ENCODE measurements at regions not wholly inside any gene's neighbourhood (a gene's known extent, or its start where the extent isn't known, plus 50 kb on each side); places are given as distances from the start of the nearest gene placed in this dataset.
"Not testable (repeated sequence)": the region's sequence is repeated elsewhere in the genome, so short reads cannot be mapped to it uniquely, and the experiment has no call there.

- Mint-ChIP-seq H3K27ac (no peak overlapping the region), H3K36me3 (no peaks in the 10 kb centered on the region), H3K9me3 (no peaks in the 10 kb centered on the region), H3K27me3 (peaks cover 29% of the 10 kb centered on the region), H3K4me3 (no peak overlapping the region), H3K4me1 (ENCODE audit: low read depth) (no peaks in the 10 kb centered on the region)
- no peak for DNase-seq
- ChIA-PET POLR2A (no interaction called here), CTCF (interaction anchor here (0.7 to 0.8 kb wide), 4 partner anchors 23 to 281 kb away, joined by 3 read pairs; no protein-coding TSS in a partner anchor)
- intact Hi-C loops (cut with micrococcal nuclease): no loop called here
Observed at GRCh38 chr22:22059291-22060002, 76.9 kb upstream of the TOP3B start.

DNA sequence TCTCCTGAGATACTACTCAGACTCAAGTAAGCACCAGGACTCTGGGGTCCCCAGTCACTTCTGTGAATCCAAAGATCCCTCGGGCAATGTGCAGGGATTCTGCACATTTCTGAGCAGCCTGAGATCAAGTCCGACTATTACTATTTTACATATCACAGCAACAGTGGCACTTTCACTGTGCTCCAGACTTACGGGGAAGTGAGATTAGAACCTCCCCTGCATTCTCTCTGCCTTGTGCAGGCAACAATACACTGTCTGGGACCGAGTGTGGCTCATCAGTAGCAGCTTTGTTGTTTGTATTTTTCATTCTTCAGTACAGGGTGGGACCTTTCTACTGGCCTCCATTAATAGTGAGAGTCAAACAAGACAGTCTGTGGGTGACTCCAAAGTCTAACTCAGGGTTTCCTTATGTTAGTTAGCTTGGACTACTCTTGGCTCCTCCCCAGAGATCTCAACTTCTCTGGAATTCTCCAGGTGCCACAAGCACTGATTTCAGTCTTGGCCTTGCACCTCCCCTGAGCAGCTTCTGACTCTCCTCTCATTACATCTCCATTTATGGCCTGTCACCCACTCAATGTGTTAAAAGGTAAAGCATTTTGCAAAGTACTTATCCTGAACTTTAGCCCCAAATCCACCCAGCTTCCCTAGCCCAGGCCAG is 76.2 kb upstream of the TOP3B start:
- no peak for DNase-seq
- no peaks in the 10 kb centered on the region for H3K36me3 Mint-ChIP-seq
- no peak overlapping the region for H3K27ac Mint-ChIP-seq
- ChIA-PET CTCF (interaction anchor here (0.8 kb wide), 1 partner anchor 70 kb away, joined by 3 read pairs; no protein-coding TSS in a partner anchor), POLR2A (no interaction called here)
- H3K4me3 Mint-ChIP-seq: no peak overlapping the region
- peaks cover 34% of the 10 kb centered on the region for H3K27me3 Mint-ChIP-seq
- intact Hi-C loops (cut with micrococcal nuclease): no loop called here
- H3K4me1 Mint-ChIP-seq (ENCODE audit: low read depth): no peaks in the 10 kb centered on the region
- no peaks in the 10 kb centered on the region for H3K9me3 Mint-ChIP-seq

- CTCF ChIA-PET: no interaction called here
- no peak overlapping the region for H3K4me3 Mint-ChIP-seq
- H3K27me3 Mint-ChIP-seq: peaks cover 38% of the 10 kb centered on the region
- no peak overlapping the region for H3K27ac Mint-ChIP-seq
- intact Hi-C loops (cut with micrococcal nuclease): no loop called here
- POLR2A ChIA-PET: no interaction called here
- DNase-seq: no peak
- no peaks in the 10 kb centered on the region for H3K9me3 Mint-ChIP-seq
- H3K4me1 Mint-ChIP-seq (ENCODE audit: low read depth): no peaks in the 10 kb centered on the region
- no peaks in the 10 kb centered on the region for H3K36me3 Mint-ChIP-seq
Observed at GRCh38 chr22:22057617-22058378, 75.2 kb upstream of the TOP3B start.

DNA sequence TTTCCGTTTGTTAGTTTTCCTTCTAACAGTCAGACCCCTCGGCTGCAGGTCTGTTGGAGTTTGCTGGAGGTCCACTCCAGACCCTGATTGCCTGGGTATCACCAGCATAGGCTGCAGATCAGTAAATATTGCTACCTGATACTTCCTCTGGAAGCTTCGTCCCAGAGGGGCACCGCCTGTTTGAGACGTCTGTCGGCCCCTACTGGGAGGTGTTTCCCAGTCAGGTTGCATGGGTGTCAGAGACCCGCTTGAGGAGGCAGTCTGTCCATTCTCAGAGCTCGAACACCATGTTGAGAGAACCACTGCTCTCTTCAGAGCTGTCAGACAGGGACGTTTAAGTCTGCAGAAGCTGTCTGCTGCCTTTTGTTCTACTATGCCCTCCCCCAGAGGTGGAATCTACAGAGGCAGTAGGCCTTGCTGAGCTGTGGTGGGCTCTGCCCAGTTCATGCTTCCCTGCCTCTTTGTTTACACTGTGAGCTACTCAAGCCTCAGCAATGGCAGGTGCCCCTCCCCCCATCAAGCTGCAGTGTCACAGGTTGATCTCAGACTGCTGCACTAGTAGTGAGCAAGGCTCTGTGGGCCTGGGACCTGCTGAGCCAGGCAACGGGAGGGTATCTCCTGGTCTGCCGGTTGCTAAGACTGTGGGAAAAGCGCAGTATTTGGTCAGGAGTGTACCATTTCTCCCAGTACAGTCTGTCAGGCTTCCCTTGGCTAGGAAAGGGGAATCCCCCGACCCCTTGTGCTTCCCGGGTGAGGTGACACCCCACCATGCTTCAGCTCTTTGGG is 74.4 kb upstream of the TOP3B start:
- POLR2A ChIA-PET; H3K4me3 Mint-ChIP-seq; H3K9me3 Mint-ChIP-seq; DNase-seq; H3K4me1 Mint-ChIP-seq (ENCODE audit: low read depth); intact Hi-C loops (cut with micrococcal nuclease); H3K36me3 Mint-ChIP-seq; H3K27ac Mint-ChIP-seq: not testable (repeated sequence)
- peaks cover 43% of the 10 kb centered on the region for H3K27me3 Mint-ChIP-seq
- CTCF ChIA-PET: interaction anchor here (0.6 to 0.7 kb wide), 2 partner anchors 15 to 45 kb away, joined by 3 read pairs; no protein-coding TSS in a partner anchor

DNA sequence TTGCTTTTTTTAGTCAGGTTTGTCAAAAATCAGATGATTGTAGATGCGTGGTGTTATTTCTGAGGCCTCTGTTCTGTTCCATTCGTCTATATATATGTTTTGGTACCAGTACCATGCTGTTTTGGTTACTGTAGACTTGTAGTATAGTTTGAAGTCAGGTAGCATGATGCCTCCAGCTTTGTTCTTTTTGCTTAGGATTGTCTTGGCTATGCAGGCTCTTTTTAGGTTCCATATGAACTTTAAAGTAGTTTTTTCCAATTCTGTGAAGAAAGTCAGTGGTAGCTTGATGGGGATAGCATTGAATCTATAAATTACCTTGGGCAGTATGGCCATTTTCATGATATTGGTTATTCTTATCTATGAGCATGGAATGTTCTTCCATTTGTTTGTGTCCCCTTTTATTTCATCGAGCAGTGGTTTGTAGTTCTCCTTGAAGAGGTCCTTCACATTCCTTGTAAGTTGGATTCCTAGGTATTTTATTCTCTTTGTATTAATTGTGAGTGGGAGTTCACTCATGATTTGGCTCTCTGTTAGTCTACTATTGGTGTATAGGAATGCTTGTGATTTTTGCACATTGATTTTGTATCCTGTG is 70.1 kb upstream of the TOP3B start:
- H3K27ac Mint-ChIP-seq; intact Hi-C loops (cut with micrococcal nuclease); POLR2A ChIA-PET; H3K4me3 Mint-ChIP-seq; H3K4me1 Mint-ChIP-seq (ENCODE audit: low read depth); H3K36me3 Mint-ChIP-seq; H3K9me3 Mint-ChIP-seq; DNase-seq; CTCF ChIA-PET: not testable (repeated sequence)
- peaks cover 36% of the 10 kb centered on the region for H3K27me3 Mint-ChIP-seq

DNA sequence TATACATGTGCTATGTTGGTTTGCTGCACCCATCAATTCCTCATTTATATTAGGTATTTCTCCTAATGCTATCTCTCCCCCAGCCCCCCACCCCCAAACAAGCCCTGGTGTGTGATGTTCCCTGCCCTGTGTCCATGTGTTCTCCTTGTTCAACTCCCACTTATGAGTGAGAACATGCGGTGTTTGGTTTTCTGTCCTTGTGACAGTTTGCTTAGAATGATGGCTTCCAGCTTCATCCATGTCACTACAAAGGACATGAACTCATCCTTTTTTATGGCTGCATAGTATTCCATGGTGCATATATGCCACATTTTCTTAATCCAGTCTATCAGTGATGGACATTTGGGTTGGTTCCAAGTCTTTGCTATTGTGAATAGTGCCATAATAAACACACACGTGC is 68.4 kb upstream of the TOP3B start:
- H3K36me3 Mint-ChIP-seq; POLR2A ChIA-PET; H3K4me3 Mint-ChIP-seq; H3K4me1 Mint-ChIP-seq (ENCODE audit: low read depth); H3K9me3 Mint-ChIP-seq; intact Hi-C loops (cut with micrococcal nuclease); CTCF ChIA-PET; H3K27ac Mint-ChIP-seq; DNase-seq: not testable (repeated sequence)
- peaks cover 36% of the 10 kb centered on the region for H3K27me3 Mint-ChIP-seq

GRCh38 chr22:22050141-22050775 is 67.7 kb upstream of the TOP3B start:
- intact Hi-C loops (cut with micrococcal nuclease): no loop called here
- Mint-ChIP-seq H3K9me3 (no peaks in the 10 kb centered on the region), H3K27me3 (peaks cover 34% of the 10 kb centered on the region), H3K4me3 (no peak overlapping the region), H3K36me3 (no peaks in the 10 kb centered on the region), H3K27ac (no peak overlapping the region), H3K4me1 (ENCODE audit: low read depth) (no peaks in the 10 kb centered on the region)
- ChIA-PET POLR2A (no interaction called here), CTCF (no interaction called here)
- DNase-seq: no peak

DNA sequence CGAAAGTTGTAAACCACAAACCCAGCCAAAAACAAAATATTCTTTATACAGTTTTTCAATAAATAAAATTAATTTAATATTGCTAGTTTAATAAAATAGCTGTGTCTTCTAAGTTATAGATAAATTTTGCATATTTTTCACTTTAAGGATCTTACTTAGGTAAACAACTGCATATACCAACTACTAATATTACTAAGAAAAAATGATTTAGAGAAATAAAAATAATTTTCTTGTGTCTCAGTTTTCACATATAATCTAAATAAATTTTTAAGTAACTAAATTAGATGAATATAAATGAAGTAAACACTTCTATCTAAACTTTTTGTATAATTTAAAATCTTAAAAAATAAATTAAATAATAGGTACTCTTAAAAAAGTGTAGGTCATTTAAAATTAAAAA is 67.1 kb upstream of the TOP3B start:
- POLR2A ChIA-PET: no interaction called here
- H3K27me3 Mint-ChIP-seq: peaks cover 34% of the 10 kb centered on the region
- intact Hi-C loops (cut with micrococcal nuclease): no loop called here
- DNase-seq: no peak
- no peak overlapping the region for H3K4me3 Mint-ChIP-seq
- H3K36me3 Mint-ChIP-seq: no peaks in the 10 kb centered on the region
- H3K27ac Mint-ChIP-seq: no peak overlapping the region
- CTCF ChIA-PET: interaction anchor here (0.7 to 2.5 kb wide), 2 partner anchors 11 to 342 kb away, joined by 3 to 8 read pairs; no protein-coding TSS in a partner anchor
- no peaks in the 10 kb centered on the region for H3K9me3 Mint-ChIP-seq
- no peaks in the 10 kb centered on the region for H3K4me1 Mint-ChIP-seq (ENCODE audit: low read depth)

- Mint-ChIP-seq H3K4me3 (no peak overlapping the region), H3K9me3 (no peaks in the 10 kb centered on the region), H3K36me3 (no peaks in the 10 kb centered on the region), H3K27me3 (peaks cover 28% of the 10 kb centered on the region), H3K4me1 (ENCODE audit: low read depth) (no peaks in the 10 kb centered on the region), H3K27ac (no peak overlapping the region)
- ChIA-PET CTCF (interaction anchor here (0.7 to 2.5 kb wide), 2 partner anchors 12 to 342 kb away, joined by 3 to 8 read pairs; no protein-coding TSS in a partner anchor), POLR2A (no interaction called here)
- intact Hi-C loops (cut with micrococcal nuclease): no loop called here
- DNase-seq: no peak
Observed at GRCh38 chr22:22048981-22049531, 66.5 kb upstream of the TOP3B start.

DNA sequence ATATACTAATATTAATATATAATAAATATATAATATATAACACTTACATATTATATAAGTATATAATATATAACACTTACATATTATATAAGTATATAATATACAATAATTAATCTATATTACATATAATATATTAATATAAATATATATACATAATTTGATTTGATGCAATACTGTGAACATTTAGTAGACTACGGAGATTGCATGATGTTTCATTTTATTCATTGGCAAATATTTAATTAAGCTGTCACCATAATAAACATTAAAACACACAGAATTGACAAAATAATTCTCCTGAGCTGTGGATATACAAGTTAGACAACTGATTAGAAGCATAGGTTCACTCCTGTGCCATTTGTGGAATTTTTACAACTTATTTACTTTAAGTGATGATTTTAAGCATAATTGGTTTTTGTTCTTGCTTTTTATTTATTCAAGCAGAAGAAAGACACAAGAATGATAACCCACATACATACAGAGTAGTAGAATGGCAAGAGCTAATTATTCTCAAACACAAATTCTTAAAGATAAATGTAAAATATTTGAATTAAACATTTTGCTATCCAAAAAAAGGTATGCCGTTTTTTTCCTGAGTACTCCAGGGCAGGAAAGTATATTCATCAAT is 65.8 kb upstream of the TOP3B start:
- Mint-ChIP-seq H3K9me3 (no peaks in the 10 kb centered on the region), H3K4me3 (no peak overlapping the region), H3K27ac (no peak overlapping the region), H3K36me3 (no peaks in the 10 kb centered on the region), H3K4me1 (ENCODE audit: low read depth) (no peaks in the 10 kb centered on the region), H3K27me3 (peaks cover 27% of the 10 kb centered on the region)
- no peak for DNase-seq
- intact Hi-C loops (cut with micrococcal nuclease): no loop called here
- ChIA-PET POLR2A (no interaction called here), CTCF (interaction anchor here (2.5 kb wide), 1 partner anchor 13 kb away, joined by 8 read pairs; no protein-coding TSS in a partner anchor)

- H3K4me1 Mint-ChIP-seq (ENCODE audit: low read depth): no peaks in the 10 kb centered on the region
- CTCF ChIA-PET: interaction anchor here (2.5 kb wide), 1 partner anchor 13 kb away, joined by 8 read pairs; no protein-coding TSS in a partner anchor
Observed at GRCh38 chr22:22047776-22048175, 65.2 kb upstream of the TOP3B start.

More at GRCh38 chr22:22047776-22048175, 65.2 kb upstream of the TOP3B start:
- H3K9me3 Mint-ChIP-seq: no peaks in the 10 kb centered on the region
- POLR2A ChIA-PET: no interaction called here
- intact Hi-C loops (cut with micrococcal nuclease): no loop called here
- no peak overlapping the region for H3K27ac Mint-ChIP-seq
- H3K27me3 Mint-ChIP-seq: peaks cover 23% of the 10 kb centered on the region
- no peak overlapping the region for H3K4me3 Mint-ChIP-seq
- DNase-seq: no peak
- H3K36me3 Mint-ChIP-seq: no peaks in the 10 kb centered on the region
